NCI-H446 treated with DMSO at 0.1 percent for 48 hours (cell line): ENCODE measurements at regions not wholly inside any gene's neighbourhood (a gene's known extent, or its start where the extent isn't known, plus 50 kb on each side); places are given as distances from the start of the nearest gene placed in this dataset.
"Not testable (repeated sequence)": the region's sequence is repeated elsewhere in the genome, so short reads cannot be mapped to it uniquely, and the experiment has no call there.

ENCODE experiments used
- DNase-seq: peaks from one replicate; lab custom pipeline; 2025; lab: John Stamatoyannopoulos, UW

DNA sequence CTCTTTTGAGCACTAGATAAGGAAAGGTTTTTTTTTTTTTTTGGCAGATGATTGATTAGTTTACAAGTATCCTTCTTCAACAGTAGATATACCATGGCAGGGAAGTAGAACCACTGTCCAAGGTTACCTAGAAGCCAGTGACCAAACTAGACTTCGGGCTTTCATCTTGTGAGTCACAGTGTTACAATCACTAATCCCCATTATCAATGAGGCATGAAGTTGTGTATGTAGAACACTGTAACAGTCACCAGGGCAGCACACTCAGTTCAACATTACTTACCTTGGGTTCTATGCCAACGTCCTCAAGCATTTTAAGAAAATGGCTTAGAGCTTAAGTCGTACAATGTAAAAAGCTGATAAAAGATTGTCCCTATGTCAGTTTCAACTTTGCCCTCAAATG, 430.9 kb downstream of the ETS1 start:
- no peak for DNase-seq

DNA sequence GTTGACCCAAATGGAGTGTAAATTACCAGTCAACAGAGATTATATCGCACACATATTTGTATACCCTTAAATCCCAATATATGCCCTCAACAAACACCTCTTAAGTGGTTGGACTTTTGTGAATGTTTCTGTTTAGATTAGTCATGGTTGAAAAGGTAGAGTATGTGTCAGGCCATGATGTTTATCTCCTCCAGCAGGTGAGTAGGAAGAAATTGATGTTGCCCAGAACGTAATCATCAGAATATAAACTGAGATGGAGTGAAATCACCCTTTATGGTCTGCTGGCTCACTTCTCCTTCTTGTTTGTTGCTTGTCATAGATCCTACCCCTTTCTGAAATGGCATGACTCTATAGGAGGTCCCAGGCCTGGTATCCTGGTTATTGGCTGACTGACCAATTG, 431.8 kb downstream of the ETS1 start:
- DNase-seq = no peak

GRCh38 chr11:128153697-128154048, 433.7 kb downstream of the ETS1 start:
- DNase-seq = no peak

DNA sequence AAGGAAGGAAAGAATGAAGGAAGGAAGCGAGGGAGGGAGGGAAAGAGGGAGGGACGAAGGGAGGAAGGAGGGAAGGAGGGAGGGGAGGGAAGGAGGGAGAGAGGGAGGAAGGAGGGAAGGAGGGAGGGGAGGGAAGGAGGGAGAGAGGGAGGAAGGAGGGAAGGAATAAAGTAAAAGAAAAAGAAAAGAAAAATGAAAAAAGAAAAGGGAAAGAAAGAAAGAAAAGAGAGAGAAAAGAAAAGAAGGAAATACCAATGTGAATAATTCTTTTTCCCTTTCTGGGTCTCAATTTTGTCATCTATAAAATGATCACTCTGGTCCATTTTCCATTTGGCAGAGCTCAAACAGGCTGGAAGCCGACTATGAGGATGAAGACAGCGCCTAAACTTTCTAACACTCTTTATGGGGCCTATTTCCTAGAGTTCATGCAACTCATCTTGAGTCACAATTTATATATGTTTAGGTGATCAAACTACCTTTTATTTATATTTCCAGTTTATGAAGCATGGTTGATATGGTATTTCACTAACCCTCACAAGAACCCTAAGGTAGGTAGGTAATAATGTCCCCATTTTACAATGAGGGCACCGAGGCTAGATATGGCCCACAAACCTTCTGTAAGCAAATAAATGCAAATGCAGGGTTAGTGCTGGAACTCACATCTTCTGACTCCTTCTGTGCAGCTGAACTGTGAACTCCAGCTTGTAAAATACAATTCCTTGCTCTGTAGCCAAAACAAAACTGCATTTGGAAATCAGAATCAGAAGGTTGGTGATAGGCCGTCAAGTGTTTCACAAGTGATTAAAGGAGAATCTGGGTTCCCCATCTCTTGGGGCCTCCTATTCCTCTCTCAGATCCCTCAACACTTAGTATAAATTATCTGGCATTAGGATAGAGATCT, 434.3 kb downstream of the ETS1 start:
- DNase-seq = no peak

GRCh38 chr11:128151780-128152179, 435.6 kb downstream of the ETS1 start:
- no peak for DNase-seq

DNA sequence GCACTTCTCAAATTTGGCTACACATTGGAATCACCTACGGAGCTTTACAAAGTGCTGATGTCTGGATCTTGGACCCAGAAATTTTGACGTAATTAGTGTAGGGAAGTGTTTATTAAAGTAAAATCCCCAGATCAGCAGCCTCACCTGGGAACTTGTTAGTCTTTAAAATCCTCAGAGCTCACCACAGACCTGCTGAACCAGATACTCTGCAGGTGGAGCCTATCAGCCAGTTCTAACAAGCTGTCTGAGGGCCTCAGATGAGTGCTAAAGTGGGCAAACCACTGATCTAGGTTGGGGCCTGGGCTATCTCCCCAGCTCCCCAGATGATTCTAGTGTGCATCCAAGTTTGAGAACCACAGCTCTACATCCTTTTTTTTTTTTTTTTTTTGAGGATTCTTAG, 436.0 kb downstream of the ETS1 start:
- no peak for DNase-seq

GRCh38 chr11:128148208-128148607, 439.1 kb downstream of the ETS1 start:
- no peak for DNase-seq

- no peak for DNase-seq
Observed at GRCh38 chr11:128146926-128147605, 440.3 kb downstream of the ETS1 start.

DNA sequence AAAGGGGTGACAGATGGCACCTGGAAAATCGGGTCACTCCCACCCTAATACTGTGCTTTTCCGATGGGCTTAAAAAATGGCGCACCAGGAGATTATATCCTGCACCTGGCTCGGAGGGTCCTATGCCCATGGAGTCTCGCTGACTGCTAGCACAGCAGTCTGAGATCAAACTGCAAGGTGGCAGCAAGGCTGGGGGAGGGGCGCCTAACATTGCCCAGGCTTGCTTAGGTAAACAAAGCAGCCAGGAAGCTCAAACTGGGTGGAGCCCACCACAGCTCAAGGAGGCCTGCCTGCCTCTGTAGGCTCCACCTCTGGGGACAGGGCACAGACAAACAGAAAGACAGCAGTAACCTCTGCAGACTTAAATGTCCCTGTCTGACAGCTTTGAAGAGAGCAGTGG, 447.1 kb downstream of the ETS1 start:
- not testable (repeated sequence) for DNase-seq

GRCh38 chr11:128135451-128135850, 451.9 kb downstream of the ETS1 start:
- no peak for DNase-seq

DNA sequence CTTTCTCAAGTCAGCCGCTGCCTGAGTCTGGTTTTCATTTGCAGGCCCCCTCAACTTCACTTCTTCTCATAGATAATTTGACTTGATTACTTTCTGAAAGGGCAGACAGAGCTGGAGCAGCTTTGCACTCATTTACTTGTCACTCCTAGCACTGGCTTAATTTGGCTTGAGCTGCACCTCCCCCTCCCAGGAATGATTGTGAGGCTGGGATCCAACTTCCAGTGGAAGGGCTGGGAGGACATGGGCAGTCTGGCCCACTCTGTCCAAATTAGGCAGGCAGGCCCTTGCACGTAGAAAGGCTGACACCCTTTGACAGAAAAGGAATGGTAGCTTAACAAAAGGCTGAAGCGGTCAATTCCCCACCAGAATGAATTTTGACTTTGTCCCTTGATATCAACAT, 453.9 kb downstream of the ETS1 start:
- no peak for DNase-seq

DNA sequence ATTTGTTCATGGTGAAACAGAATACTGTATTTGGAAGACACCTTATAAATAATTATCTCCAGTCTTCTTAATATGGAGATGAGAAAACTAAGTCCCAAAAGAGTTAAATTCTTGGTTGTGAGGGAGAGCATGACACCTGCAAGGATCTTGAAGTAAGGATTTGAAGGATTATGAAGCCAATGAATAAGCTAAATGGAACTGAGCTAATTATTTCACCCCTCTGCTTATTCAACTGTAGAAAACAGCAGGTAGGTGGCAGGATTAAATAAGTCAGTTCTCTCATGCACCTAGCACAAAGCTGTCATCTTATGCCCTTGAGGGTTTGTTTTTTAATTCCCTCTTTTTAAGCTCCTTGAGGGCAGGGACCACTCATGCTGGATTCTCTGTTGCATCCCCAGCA, 457.3 kb downstream of the ETS1 start:
- no peak for DNase-seq

DNA sequence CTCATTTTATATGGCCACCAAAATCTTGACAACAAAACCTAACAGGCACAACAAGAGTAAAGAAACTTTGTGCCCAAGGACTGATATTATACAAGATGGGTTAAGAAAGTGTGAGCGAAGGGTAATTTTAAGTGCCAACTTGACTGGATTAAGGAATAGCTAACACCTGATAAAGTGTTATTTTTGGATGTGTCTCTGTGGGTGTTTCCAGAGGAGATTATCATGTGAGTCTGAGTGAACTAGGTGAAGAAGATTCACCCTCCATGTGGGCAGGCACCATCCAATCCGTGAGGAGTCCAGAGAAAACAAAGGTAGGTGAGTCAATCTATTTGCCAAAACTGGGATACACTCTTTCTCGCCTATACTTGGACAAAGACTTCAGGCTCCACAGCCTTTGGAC, 461.6 kb downstream of the ETS1 start:
- no peak for DNase-seq

GRCh38 chr11:128116885-128117284, 470.5 kb downstream of the ETS1 start:
- no peak for DNase-seq

DNA sequence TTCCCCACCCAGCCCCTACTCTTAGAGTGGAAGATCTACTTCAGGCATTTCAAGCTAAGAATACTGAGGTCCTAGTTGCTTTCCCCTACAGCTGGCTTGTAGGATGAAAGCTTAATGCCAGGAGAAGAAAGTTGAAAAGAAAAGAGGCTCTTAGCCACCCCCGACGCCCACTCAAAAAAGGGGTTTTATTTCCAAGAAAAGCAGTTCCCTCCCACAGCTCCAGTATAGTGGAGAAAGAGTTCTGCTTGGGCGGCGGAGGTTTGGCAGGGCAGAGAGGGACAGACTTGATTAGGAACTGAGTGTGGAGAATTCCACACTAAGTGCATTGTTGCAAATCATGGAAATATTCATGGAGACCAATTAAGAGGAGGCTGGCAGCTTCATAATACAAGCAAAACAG, 470.9 kb downstream of the ETS1 start:
- DNase-seq = no peak

DNA sequence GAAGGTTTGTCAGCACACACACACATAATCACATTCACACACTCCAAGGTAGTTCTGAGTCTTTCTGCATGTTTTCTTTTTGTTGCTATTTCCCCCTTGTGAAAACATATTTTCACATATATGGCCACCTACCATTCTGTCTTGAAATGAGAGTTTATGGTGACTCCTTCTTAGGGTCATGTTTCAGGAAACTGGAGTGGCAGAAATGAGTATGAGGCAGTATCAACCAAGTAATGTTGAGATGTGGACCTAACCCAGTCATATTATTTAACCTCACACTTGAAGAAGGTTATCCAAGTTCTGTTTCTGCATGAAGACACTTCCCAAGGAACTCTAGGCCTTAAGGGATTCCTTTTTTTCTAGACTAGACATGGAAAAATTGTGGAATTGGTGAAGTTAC, 481.4 kb downstream of the ETS1 start:
- DNase-seq = no peak

DNA sequence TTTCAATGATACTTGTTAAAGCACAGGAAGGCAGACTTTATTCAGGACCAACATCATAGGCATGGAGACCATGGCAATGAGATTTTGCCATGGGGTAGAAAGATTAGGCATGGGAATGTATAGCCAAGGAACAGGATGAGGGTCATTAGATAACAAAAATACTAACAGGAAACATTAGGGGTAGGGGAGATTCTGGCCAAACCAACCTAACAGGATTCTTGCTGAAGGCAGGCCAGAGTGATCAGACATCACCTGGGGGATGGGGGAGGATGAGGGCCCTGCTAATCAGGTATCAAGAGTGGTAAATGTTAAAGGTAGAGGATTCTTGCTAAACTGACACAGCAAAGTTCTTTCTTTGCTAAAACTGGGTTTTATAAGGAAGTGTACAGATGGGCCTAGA, 481.8 kb downstream of the ETS1 start:
- DNase-seq = no peak

GRCh38 chr11:128103278-128103873, 484.0 kb downstream of the ETS1 start:
- no peak for DNase-seq

- no peak for DNase-seq
Observed at GRCh38 chr11:128098781-128099180, 488.6 kb downstream of the ETS1 start.

- no peak for DNase-seq
Observed at GRCh38 chr11:128095466-128095981, 491.8 kb downstream of the ETS1 start.

DNA sequence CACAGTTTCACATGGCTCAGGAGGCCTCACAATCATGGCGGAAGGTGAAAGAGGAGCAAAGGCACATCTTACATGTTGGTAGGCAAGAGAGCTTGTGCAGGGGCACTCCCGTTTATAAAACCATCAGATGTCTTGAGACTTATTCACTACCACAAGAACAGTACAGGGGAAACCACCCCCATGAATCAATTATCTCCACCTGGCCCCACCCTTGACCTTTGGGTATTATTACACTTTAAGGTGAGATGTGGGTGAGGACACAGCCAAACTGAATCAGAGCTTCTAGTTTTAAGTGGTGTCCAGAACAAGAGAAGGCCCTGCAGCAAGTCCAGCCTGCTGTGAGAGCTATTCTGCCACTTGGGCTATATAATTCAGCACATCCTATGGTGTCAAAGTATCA, 493.7 kb downstream of the ETS1 start:
- no peak for DNase-seq

DNA sequence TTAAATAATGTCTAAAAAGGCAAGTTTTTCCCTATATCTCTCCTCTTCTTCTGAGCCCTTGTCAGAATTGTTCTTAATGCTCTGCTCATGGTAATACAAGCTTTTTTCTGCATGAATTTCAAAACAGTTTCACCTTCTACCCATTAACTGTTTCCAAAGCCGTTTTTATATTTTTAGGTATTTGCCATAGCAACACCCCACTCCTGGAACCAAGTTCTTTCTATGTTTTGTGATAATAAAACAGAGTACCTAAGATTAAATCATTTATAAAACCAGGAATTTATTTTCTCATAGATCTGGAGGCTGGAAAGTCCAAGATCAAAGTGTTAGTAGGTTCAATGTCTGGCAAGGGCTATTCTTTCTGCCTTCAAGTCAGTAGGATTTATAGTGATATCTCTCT, 497.4 kb downstream of the ETS1 start:
- no peak for DNase-seq

DNA sequence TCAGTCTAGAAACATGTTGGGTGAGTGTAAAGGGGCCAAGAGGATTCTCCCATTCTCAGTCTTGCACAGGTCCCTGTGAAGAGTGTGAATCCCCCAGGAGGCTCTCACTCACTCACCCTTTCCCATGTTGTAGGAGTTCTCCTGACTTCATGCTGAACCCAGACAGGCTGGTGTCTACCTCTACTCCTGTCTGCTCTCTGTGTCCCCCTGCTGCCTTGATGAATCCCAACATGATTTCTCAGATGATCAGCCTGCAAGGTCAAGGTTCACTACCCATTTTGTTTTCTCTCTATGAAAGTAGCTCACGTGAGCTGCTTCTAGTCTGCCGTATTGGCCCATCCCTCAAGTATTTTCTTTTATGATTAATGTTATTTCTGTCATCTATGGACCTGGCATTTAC, 500.6 kb downstream of the ETS1 start:
- DNase-seq = no peak
